Activated T-cell treated with anti-CD3 and anti-CD28 coated beads for 24 hours (primary cell): ENCODE measurements at regions not wholly inside any gene's neighbourhood (a gene's known extent, or its start where the extent isn't known, plus 50 kb on each side); places are given as distances from the start of the nearest gene placed in this dataset.
"Not testable (repeated sequence)": the region's sequence is repeated elsewhere in the genome, so short reads cannot be mapped to it uniquely, and the experiment has no call there.

ENCODE experiments used
- DNase-seq: peaks from one replicate; pipeline ENCODE4 v3.0.0-alpha.2; 2020; ENCODE audit warnings: low read depth

DNA sequence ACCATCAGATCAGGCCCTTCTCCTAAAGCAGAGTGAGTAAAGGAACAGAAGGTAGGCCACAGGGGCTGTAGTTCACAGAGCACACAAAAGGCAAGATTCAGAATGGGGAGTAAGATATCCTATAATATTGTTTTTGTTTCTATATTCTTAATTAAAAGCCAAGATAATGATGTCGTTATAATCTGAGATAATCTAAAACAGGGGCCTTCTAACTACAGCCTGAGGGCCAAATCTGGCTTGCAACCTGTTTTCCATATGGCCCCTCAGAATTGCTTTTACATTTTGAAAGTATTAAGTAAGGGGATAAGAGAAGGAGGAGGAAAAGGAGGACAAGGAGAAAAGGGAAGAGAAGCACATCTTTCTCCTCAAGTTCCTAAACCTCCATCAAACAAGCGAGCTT lies 435.8 kb downstream of the CSNK1G3 start:
- DNase-seq = no peak

DNA sequence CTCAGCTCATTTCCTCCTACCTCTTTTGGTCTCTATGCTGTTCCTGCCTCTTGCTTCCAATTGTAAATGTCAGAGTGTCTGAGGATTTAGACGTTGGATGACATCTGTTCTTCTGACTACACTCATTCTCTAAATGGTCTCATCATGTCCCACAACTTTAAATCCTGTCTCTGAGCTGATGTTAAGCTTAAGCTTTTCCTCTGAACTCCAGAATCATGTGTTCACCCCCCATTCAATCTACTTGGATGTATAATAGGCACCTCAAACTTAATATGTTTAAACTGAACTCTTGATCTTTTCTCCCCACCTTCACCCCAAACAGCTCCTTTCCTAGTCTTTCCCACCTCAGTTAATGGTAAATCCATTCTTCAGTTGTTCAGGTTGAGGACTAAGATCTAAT lies 433.6 kb downstream of the CSNK1G3 start:
- no peak for DNase-seq

DNA sequence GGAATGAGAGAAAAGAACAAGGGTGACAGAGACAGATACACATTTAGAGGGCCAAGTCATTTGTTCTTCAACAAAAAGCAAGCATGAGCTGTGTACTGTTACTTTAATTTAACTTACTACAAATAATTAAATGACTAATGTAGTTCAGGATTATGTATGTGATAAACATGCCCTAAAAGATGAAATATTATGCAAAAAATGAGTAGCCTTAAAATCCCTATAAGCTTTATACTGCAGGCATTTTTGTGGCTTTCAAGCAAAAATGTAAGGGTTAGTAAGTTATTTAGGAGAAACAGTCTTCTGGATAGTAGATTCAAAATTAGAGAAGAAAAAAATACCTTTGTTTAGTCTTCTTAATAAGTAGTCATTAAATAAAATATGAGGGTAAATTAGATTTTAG lies 431.2 kb downstream of the CSNK1G3 start:
- no peak for DNase-seq

DNA sequence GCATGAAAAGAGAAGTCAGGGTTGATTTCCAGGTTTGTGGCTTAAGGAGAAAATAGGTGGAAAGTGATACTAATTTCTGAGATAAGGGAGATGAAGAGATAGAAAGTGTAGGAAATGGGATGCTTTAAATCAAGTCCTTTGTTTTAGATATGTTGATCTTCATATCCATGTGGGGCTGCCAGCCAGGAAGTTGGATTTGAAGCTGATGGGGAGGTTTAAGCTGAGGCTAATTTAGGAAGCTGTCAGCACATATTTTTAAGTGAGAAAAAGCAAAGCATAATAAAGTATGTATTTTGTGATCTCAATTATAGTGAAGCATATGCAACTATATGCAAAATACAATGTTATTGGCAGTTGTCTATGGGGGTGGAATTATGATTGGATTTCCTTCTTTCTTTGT lies 428.4 kb downstream of the CSNK1G3 start:
- DNase-seq = no peak

DNA sequence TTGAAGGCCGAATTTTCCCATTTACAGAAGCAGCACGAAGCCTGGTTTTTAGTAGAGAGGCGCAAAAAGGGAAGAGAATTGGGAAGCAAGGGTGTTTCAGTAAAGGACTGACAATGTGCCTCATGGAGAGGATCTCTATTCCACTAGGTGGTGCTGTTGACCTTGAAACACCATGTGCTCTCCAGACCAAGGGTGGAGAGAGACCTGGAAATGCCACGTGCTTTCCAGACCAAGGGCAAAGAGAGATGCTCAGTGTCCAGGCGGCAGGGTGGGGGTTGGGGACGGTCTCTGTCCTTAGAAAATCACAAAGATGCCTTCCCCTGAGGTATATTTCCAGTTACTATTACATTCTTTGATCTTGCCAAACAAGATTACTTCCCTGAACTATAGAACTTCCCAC lies 425.3 kb downstream of the CSNK1G3 start:
- no peak for DNase-seq

DNA sequence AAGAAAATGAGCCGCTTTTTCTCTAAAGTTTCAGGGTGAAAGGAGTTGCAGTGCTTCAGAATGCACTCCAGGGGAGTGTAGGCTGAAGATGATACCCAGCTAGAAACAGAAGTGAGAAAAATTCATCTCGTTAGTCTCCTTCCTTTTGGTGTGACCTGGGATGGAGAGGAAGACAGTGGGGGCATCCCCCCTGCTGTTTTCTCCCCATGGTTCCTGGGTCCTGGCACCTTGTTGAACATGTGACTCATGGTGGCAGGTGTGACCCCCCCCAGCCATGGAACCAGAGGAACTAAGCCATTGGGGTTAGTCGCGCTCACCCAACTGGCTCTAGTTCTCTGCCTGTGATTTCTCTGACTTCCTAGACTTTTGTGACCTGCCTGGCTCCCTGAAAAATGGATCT lies 424.6 kb downstream of the CSNK1G3 start:
- no peak for DNase-seq

DNA sequence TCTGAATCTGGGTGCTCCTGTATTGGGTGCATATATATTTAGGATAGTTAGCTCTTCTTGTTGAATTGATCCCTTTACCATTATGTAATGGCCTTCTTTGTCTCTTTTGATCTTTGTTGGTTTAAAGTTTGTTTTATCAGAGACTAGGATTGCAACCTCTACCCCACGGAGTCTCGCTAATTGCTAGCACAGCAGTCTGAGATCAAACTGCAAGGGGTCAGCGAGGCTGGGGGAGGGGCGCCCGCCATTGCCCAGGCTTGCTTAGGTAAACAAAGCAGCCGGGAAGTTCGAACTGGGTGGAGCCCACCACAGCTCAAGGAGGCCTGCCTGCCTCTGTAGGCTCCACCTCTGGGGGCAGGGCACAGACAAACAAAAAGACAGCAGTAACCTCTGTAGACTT lies 421.8 kb downstream of the CSNK1G3 start:
- not testable (repeated sequence) for DNase-seq

DNA sequence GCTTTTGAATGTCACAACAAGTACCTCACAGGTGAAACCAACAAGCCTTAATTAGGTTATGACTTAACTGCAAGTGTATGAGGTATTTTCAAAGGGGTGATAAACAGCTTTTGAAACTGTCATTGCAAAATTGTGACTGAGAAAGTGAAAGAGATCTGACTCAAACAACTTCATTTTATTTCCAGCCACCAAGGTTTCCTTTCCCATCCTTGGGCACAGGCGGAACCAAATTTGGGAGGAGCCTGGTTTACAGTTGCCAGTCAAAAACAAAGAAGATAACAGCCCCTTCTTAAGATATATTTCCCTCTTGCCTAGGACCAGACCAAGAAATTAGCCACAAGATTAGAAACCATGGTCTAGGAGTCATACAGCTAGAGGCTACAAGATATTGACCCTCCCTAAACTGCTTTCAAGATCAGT lies 417.1 kb downstream of the CSNK1G3 start:
- DNase-seq = no peak

DNA sequence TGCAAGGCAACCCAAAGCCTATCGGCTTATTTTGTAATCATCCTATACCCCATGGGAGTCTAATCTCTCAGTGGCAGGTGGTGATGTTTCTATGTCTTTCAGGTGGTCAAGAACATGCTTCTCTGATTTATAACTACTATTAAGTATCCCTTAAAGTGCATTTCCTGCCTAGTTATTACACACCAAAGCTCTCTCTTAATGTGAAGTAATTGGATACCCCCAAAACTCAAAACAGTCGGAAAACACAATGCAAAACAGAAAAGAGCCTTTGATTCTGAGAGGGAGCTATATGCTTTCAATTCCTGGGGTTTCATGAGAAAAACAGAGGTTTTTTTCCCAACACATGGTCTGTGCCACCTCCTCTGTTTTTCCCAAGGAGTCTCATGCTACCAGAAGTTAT lies 416.4 kb downstream of the CSNK1G3 start:
- DNase-seq = no peak

DNA sequence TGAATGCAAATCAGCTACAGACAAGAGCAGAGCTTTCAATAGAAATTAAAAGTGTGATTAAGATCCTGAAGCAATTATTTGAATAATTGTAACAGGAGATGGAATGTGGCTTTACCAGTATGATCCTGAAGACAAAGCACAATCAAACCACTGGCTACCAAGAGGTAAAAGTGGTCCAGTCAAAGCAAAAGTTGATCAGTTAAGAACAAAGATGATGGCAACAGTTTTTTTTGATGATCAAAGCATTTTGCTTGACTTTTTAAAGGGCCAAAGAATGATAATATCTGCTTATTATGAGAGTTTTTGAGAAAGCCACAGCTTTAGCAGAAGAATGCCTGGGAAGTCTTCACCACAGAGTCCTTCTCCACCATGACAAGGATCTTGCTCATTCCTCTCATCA lies 409.2 kb downstream of the CSNK1G3 start:
- DNase-seq = no peak

DNA sequence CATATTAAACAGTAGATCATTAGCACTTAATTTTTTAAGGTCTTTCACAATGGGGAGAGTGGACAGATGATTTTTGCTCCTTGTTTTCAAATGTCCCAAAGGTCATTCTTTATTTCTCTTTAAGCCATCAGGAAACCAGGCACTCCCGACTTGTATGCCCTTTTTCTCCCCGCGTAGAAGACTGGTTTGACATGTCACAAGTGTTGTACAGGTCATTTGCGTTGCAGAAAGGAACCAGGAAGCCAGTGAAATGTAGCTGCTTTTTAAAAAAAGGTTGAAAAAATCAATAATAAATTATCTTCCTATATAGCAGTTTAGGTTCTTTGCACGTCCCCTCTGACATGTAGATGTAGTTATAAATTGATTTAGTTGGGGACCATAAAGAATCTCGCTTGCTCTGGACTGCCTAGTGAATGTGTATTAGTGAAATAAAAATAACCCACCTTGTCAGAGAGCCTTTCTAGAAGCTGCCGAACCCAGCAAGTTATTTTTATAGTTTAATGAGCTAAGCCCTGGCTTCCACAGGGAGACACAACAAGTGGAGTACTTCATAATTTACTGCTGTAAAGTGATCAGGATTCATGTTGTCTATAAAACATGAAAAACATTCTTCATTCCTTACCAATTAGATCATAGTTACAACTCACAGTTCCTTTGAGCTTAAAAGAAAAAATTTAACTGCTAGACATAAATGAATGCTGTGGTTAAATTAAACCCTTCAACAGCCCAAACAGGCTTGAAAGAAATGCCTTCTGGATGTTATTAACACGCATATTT lies 404.6 kb downstream of the CSNK1G3 start:
- DNase-seq = no peak

DNA sequence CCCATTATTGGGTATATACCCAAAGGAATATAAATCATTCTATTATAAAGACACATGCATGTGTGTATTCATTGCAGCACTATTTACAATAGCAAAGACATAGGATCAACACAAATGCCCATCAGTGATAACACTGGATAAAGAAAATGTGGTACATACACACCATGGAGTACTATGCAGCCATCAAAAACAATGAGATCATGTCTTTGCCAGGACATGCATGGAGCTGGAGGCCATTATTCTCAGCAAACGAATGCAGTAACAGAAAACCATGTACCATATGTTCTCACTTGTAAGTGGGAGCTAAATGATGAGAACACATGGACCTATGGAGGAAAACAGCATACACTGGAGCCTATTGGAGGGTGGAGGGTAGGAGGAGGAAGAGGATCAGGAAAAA lies 402.4 kb downstream of the CSNK1G3 start:
- no peak for DNase-seq

DNA sequence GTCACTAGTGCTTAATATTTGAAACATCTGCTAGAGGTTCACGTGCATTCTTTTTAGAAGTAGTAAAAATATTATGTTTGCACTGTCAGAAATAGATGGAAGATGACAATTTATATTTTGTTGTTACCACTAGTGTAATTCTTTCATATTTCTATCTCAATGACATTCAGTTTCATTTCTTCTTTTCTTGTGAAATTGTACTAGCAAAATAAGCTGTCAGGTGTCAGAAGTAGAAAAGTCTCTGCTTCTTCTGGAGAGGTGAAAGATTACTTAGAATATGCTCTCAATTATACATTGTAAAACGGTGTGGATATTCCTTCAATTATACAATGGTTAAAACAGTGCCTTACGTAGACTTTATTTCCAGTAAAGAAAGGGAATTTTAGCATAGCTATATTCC lies 395.4 kb downstream of the CSNK1G3 start:
- DNase-seq = no peak

DNA sequence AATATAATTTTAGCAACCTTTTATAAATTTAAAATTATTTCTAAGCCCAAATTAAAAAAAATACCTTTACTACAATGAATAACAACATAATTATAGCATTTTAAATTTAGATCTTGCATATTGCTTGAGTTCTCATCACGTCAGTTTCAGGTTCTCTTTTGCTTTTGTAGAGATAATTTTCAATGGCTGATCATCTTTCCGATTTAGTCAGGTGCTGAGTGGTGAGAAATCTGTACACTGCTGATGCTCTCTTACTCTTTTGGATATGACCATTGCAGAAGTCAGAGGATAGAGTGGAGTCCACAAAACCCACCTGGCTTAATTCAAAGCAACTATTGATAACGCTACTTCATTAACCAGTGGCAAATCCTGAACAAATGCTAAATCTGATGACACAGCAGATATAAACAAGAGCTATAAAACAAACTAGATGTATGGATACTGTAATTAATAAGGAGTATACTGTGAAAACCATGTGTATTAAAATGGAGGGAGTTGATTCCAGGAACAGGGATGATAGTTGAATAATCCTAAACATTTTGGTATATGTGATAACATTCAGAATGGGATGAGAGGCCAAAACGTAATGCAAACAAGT lies 394.8 kb downstream of the CSNK1G3 start:
- DNase-seq = no peak

DNA sequence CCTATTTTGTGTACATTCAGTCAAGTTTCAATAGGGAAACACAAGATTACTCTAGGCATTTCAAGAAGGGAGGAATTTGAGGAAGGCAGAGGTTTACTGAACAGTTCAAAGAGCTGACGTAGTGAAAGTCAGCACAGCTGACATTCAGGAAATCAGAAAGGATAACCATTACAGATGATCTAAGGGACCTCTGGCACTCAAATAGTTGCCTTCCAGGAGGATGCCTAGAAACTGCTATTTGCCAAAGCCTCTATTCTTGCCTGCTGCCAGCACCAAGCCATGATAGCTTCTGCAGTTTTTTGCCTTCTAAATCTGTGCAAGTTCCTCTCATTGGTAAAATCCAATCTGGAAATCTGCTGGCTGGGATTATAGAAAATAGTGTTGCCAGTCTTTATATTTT lies 373.1 kb downstream of the CSNK1G3 start:
- no peak for DNase-seq

DNA sequence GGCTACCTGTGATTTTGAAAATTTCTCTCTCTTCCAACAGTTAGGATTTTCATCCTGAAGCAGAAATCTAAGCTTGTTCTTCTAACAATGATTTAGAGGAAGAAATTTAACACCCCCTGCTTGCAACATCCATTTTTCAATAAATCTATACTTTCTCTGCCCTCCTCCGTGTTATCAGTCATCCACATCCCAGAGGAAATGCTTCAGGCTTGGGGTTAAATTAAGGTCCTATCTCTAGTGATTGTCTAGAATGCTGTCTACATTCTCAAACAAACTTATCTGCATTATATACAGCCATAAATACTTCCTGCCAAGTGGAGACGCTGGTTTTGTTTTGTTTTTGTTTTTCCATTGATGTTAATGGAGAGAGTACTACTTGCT lies 371.0 kb downstream of the CSNK1G3 start:
- no peak for DNase-seq

DNA sequence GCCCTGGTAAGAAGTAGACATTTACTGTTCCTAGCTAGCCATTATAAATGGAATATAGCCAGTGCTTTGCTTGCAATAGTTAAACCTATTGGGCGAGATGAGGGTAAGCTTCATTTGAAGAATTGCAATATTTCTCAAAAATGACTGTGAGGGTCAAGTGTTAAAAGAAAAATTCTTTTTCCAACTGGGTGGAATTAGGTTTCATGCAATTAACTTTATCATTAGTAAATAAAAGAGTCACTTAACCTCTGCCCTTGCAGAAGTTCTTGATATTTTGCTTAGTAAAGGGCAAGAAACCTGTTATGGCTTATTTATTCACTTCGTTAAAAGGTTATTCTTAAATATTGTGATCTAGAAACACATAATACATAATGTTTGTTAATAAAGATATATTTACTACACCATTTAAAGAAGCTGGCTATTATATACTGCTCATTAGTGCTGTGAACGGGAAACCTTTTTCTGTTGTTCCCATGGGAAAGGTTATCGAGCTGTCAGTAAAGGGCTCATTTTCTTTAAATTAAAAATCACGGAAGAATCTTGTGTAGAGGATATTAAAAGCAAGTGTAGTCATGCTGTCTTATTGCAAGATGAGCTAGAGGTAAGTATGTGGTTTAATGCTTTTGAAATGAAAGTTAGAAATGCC lies 370.5 kb downstream of the CSNK1G3 start:
- no peak for DNase-seq

DNA sequence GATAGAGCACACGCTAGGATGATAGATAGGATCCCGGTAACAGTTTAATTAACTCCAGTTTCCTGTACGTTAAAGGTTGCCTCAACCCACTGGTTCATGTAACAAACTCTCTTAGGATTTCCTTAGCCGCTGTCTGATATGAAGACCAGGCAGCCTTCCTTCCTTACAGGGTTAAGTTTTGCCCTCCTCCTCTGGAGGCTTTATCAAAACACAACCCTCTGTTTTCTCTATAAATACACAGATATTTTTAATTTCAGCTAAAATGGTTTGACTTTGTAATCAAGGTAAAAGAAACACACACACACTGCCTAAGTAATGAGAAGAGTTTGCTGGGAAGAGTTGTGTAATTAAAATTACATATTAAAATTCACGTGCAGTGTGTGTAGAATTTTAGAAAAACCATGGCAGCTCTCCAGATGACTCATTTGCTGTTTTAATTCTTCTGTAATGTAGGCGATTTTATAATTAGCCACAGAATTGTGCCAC lies 369.8 kb downstream of the CSNK1G3 start:
- no peak for DNase-seq

DNA sequence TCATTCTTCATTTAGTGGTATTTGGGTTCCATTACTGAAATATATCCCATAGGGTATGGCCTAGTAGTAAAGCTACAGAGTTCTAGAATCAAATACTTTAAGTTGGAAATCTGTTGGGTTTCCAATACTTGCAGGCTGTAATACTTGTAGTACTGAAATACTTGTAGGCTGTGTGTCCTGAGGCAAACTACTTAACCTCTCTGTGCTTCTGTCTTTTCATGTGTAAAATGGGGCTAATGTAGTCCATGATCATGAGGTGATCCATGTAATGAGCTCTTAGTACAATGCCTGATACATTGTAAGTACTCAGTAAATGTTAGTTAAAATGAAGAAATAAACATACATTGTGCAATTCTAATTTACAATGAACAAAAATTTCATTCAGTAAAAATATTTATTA lies 368.9 kb downstream of the CSNK1G3 start:
- no peak for DNase-seq

DNA sequence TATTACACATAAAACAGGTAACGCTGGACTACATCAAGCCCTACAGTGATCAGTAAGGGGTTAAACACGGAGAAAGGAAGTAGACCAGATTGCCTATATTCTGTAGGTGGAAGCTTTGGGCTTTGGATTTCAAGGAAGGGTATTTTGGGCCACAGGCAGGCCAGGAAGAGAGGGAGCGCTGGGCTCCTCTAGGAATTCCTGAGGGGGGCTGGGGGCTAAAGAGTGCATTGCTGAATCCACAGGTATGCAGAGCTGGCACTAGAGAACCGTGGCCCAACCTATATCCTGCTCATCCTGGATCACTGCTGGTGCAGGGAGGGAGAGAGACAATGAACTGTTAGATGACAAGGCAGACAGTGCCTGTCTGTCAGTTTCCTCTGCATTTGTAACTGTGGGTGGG lies 367.1 kb downstream of the CSNK1G3 start:
- DNase-seq = no peak

DNA sequence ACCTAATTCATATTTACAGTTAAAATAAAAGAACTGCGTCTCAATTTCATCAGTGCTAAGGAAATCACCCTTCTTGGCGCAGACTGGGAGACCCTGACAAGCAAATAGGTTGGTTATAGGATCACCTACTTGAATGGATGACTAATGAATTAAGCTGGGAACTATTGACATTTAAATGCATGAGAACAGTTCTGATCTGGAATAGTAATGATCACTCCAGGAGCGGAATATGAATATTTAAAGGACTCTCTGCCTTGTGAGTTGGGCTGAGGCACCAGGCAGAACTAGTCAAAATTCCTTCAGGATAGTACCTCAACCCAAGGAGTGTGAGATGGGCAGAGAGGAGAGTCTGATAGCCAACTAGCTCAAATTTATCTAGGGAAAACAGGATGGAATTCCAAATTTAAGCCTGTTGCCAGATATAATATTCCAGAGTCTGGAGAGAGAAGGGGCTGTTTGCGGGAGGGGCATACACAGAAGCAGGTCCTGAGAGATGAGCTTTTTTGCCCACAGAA lies 364.4 kb downstream of the CSNK1G3 start:
- DNase-seq = no peak

DNA sequence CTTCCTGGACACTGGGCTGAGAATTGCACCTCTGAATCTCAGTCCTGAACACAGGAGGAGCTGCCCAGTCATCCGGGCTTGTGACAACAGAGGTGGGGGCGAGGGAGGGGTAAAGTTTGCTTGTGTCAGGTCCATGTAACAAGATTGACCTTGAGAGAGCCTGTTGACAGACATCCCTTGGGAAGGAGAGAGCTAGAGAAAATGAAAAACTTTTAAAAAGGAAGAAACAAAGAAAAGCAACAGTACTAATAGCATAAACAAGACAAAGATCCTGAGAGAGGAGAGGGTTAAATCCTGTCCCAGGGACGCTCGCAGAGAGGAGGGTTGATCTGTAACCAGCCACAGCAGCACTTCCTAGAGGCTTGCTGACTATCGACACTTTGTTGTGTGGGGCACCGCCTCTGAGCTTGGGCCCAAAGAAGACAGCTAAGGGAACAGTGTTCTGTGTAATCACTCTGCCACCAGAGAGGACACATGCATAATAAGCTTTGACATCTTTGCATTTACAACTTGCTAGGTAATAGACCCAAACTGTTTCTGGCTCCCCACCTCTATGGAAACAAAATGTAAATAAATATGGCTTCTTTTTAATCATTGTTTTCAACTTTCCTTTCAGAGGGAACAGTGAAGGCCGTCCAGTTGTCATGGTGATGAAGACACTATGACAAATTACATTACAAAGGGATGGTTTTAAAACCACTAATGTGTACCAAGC lies 363.7 kb downstream of the CSNK1G3 start:
- no peak for DNase-seq
